ENCODE measurements at regions not wholly inside any gene's neighbourhood (a gene's known extent, or its start where the extent isn't known, plus 50 kb on each side); places are given as distances from the start of the nearest gene placed in this dataset.

GRCh38 chr2:67258831-67259230 is 138.3 kb upstream of the ETAA1 start:
- intact Hi-C loops (cut with micrococcal nuclease) (no loop called here), dilution Hi-C loops (cut with MboI; ENCODE audit: extremely low pct_ligation_motif_present, low sequenced_read_pairs) (no loop called here)
- no peaks in the 10 kb centered on the region for H3K36me3 ChIP-seq (ENCODE audit: control insufficient read depth in 2 of 2, extremely low read depth in 1 of 2, insufficient read depth in 2 of 2, low read length in 2 of 2)
- DNase-seq (ENCODE audit: low read depth, low spot score) = no peak
- no peak overlapping the region for H3K9ac ChIP-seq (replicated peaks; ENCODE audit: extremely low read depth, insufficient read depth, low read length)
- ChIA-PET POLR2A (no interaction called here), CTCF (interaction anchor here (0.7 kb wide), 1 partner anchor 392 kb away, joined by 3 read pairs; no protein-coding TSS in a partner anchor)
- no peak overlapping the region for H3K27ac ChIP-seq (ENCODE audit: insufficient read depth, low read depth, low read length)
- no TSS peak for BruUV-seq (replicated peaks)
- no peaks in the 10 kb centered on the region for H3K27me3 ChIP-seq (ENCODE audit: control insufficient read depth in 2 of 2, insufficient read depth in 2 of 2, low read length in 2 of 2)
- H4K20me1 ChIP-seq (replicated peaks; ENCODE audit: control insufficient read depth, extremely low read depth, insufficient read depth, low read length) = no peaks in the 10 kb centered on the region
- TF ChIP-seq MAX (IDR thresholded peaks at IDR 0.05; ENCODE audit: insufficient read depth, insufficient read length) = no peak
- no peak for TF ChIP-seq MYC (IDR thresholded peaks at IDR 0.05; ENCODE audit: low read depth, low read length)
- no peak for TF ChIP-seq POLR2A (IDR thresholded peaks at IDR 0.05; ENCODE audit: low read depth, low read length)
- no peak overlapping the region for H3K4me2 ChIP-seq (ENCODE audit: insufficient read depth, low read length)
- no peak for FAIRE-seq
- no peaks in the 10 kb centered on the region for H3K79me2 ChIP-seq (ENCODE audit: control insufficient read depth, insufficient read depth, low read length)
- peaks cover 12% of the 10 kb centered on the region for H3K4me1 ChIP-seq (ENCODE audit: control insufficient read depth, extremely low read depth, insufficient read depth, low read length)
- H3K9me3 ChIP-seq (replicated peaks; ENCODE audit: control insufficient read depth, insufficient read depth, low read length) = no peaks in the 10 kb centered on the region
- H2AFZ ChIP-seq (ENCODE audit: low read depth, low read length) = no peak overlapping the region
- H3K4me3 ChIP-seq (replicated peaks in 1 of 3; ENCODE audit: insufficient read depth in 1 of 3, low read depth in 1 of 3, low read length in 3 of 3) = no peak overlapping the region
- H3K9me1 ChIP-seq (replicated peaks; ENCODE audit: control insufficient read depth, extremely low read depth, insufficient read depth, low read length) = no peaks in the 10 kb centered on the region

- CTCF ChIA-PET = interaction anchor here (0.7 kb wide), 1 partner anchor 391 kb away, joined by 3 read pairs; no protein-coding TSS in a partner anchor
- Histone ChIP-seq H3K4me3 (replicated peaks in 1 of 3; ENCODE audit: insufficient read depth in 1 of 3, low read depth in 1 of 3, low read length in 3 of 3) (no peak overlapping the region), H4K20me1 (replicated peaks; ENCODE audit: control insufficient read depth, extremely low read depth, insufficient read depth, low read length) (no peaks in the 10 kb centered on the region), H3K79me2 (ENCODE audit: control insufficient read depth, insufficient read depth, low read length) (no peaks in the 10 kb centered on the region), H3K9ac (replicated peaks; ENCODE audit: extremely low read depth, insufficient read depth, low read length) (no peak overlapping the region), H3K27me3 (ENCODE audit: control insufficient read depth in 2 of 2, insufficient read depth in 2 of 2, low read length in 2 of 2) (no peaks in the 10 kb centered on the region), H2AFZ (ENCODE audit: low read depth, low read length) (peak overlapping the region; percentile 25), H3K9me1 (replicated peaks; ENCODE audit: control insufficient read depth, extremely low read depth, insufficient read depth, low read length) (no peaks in the 10 kb centered on the region), H3K4me1 (ENCODE audit: control insufficient read depth, extremely low read depth, insufficient read depth, low read length) (peaks cover 12% of the 10 kb centered on the region), H3K36me3 (ENCODE audit: control insufficient read depth in 2 of 2, extremely low read depth in 1 of 2, insufficient read depth in 2 of 2, low read length in 2 of 2) (no peaks in the 10 kb centered on the region), H3K27ac (ENCODE audit: insufficient read depth, low read depth, low read length) (peak overlapping the region; percentile 1), H3K4me2 (ENCODE audit: insufficient read depth, low read length) (peak overlapping the region; percentile 2), H3K9me3 (replicated peaks; ENCODE audit: control insufficient read depth, insufficient read depth, low read length) (no peaks in the 10 kb centered on the region)
- DNase-seq (ENCODE audit: low read depth, low spot score) (peak; percentile 61), FAIRE-seq (peak; percentile 77)
- intact Hi-C loops (cut with micrococcal nuclease) = no loop called here
- TF ChIP-seq MAX (IDR thresholded peaks at IDR 0.05; ENCODE audit: insufficient read depth, insufficient read length) (no peak), JUN (IDR thresholded peaks at IDR 0.05; ENCODE audit: borderline replicate concordance, insufficient read depth, insufficient read length, low read depth) (no peak), GATA2 (IDR thresholded peaks at IDR 0.05; ENCODE audit: insufficient read depth, insufficient read length, low read depth, low read length) (peak; percentile 54), CTCF (IDR thresholded peaks at IDR 0.05; ENCODE audit: extremely low read depth in 1 of 2, insufficient read depth in 1 of 2, low read depth in 1 of 2, low read length in 2 of 2) (no peak), FOS (IDR thresholded peaks at IDR 0.05; ENCODE audit: borderline replicate concordance, insufficient read depth, low read length) (peak; percentile 62), MYC (IDR thresholded peaks at IDR 0.05; ENCODE audit: low read depth, low read length) (no peak), POLR2AphosphoS5 (IDR thresholded peaks at IDR 0.05; ENCODE audit: insufficient read depth, low read depth, low read length) (no peak), POLR2A (IDR thresholded peaks at IDR 0.05; ENCODE audit: low read depth, low read length) (no peak)
- dilution Hi-C loops (cut with MboI; ENCODE audit: extremely low pct_ligation_motif_present, low sequenced_read_pairs) = no loop called here
- POLR2A ChIA-PET = no interaction called here
- no TSS peak for BruUV-seq (replicated peaks)
Measured at GRCh38 chr2:67259556-67260342, 137.4 kb upstream of the ETAA1 start.

All from endothelial cell of umbilical vein (primary cell).